Smooth muscle cell (in vitro differentiated cells): ENCODE measurements at regions not wholly inside any gene's neighbourhood (a gene's known extent, or its start where the extent isn't known, plus 50 kb on each side); places are given as distances from the start of the nearest gene placed in this dataset.
"Not testable (repeated sequence)": the region's sequence is repeated elsewhere in the genome, so short reads cannot be mapped to it uniquely, and the experiment has no call there.

Experiments used
- DNase-seq: peaks from one replicate; lab custom pipeline; 2025; ENCODE audit not compliant: unreplicated experiment; lab: John Stamatoyannopoulos, UW
- H2AFZ ChIP-seq: fragments of 200-600 bp; sonication (generic); 2 replicates; pipeline ENCODE4 v1.6.0; 2016; ENCODE audit warnings: antibody characterized with exemption, low read depth, mild to moderate bottlenecking
- H3F3A ChIP-seq: fragments of 200-600 bp; sonication (generic); 2 replicates; pipeline ENCODE4 v1.6.0; 2017; ENCODE audit warnings: antibody characterized with exemption, low read depth
- H3K27ac ChIP-seq: fragments of 200-600 bp; sonication (generic); 2 replicates; pipeline ENCODE4 v1.5.1; 2016; ENCODE audit warnings: low read depth, mild to moderate bottlenecking
- H3K27me3 ChIP-seq: fragments of 200-600 bp; sonication (generic); 2 replicates; pipeline ENCODE4 v1.6.1; 2016; ENCODE audit warnings: low read depth, mild to moderate bottlenecking
- H3K36me3 ChIP-seq: fragments of 200-600 bp; sonication (generic); 2 replicates; pipeline ENCODE4 v1.5.1; 2016; ENCODE audit warnings: low read depth
- H3K4me1 ChIP-seq: fragments of 200-600 bp; sonication (generic); 2 replicates; pipeline ENCODE4 v1.5.1; 2016; ENCODE audit warnings: low read depth
- H3K4me2 ChIP-seq: fragments of 200-600 bp; sonication (generic); 2 replicates; pipeline ENCODE4 v1.6.0; 2016; ENCODE audit warnings: mild to moderate bottlenecking
- H3K4me3 ChIP-seq: fragments of 200-600 bp; sonication (generic); 2 replicates; pipeline ENCODE4 v1.5.1; 2016; ENCODE audit warnings: mild to moderate bottlenecking
- H3K79me2 ChIP-seq: fragments of 200-600 bp; sonication (generic); 2 replicates; pipeline ENCODE4 v1.6.0; 2016; ENCODE audit warnings: low read depth, mild to moderate bottlenecking
- H3K9ac ChIP-seq: fragments of 200-600 bp; sonication (generic); 2 replicates; pipeline ENCODE4 v1.6.0; 2016; ENCODE audit warnings: low read depth
- H3K9me3 ChIP-seq: fragments of 200-600 bp; sonication (generic); replicated peaks from 2 replicates; pipeline ENCODE4 v1.5.1; 2016; ENCODE audit warnings: low read depth
- H4K20me1 ChIP-seq: fragments of 200-600 bp; sonication (generic); 2 replicates; pipeline ENCODE4 v1.6.0; 2016; ENCODE audit warnings: low read depth
- CTCF ChIP-seq: fragments of 200-600 bp; sonication (generic); IDR thresholded peaks from 2 replicates; pipeline ENCODE4 v1.5.1; 2017; ENCODE audit warnings: borderline replicate concordance, mild to moderate bottlenecking, antibody characterized with exemption; ENCODE audit not compliant: insufficient read depth, poor library complexity, severe bottlenecking
- WGBS: methylation state at CpG from one replicate; pipeline ENCODE4 v1.1.7; 2016; ENCODE audit warnings: low lambda C conversion rate; 5-methylcytosine and 5-hydroxymethylcytosine counted together

- DNase-seq = no peak
- 94% methylated on average over 8 of the region's 8 CpGs for WGBS
These were observed 159.4 kb upstream of the KBTBD8 start for GRCh38 chr3:66838704-66839103.

GRCh38 chr3:66839508-66839907, 158.6 kb upstream of the KBTBD8 start:
- no peaks in the 10 kb centered on the region for H3K9me3 ChIP-seq
- DNase-seq = no peak
- no peaks in the 10 kb centered on the region for H3K27me3 ChIP-seq
- no peak overlapping the region for H3K4me3 ChIP-seq
- 93% methylated on average over 6 of the region's 6 CpGs for WGBS
- no peak overlapping the region for H3K9ac ChIP-seq
- H3K36me3 ChIP-seq = no peaks in the 10 kb centered on the region
- H3K4me1 ChIP-seq = no peaks in the 10 kb centered on the region
- H2AFZ ChIP-seq = no peak overlapping the region
- TF ChIP-seq CTCF = no peak
- no peaks in the 10 kb centered on the region for H4K20me1 ChIP-seq
- H3F3A ChIP-seq = no peaks in the 10 kb centered on the region
- H3K27ac ChIP-seq = no peak overlapping the region
- H3K4me2 ChIP-seq = no peak overlapping the region
- H3K79me2 ChIP-seq = no peaks in the 10 kb centered on the region

More at GRCh38 chr3:66838704-66839103, 159.4 kb upstream of the KBTBD8 start:
- no peak overlapping the region for H3K4me2 ChIP-seq
- H3K27me3 ChIP-seq = no peaks in the 10 kb centered on the region
- no peak overlapping the region for H3K9ac ChIP-seq
- no peaks in the 10 kb centered on the region for H3K36me3 ChIP-seq
- H3K27ac ChIP-seq = no peak overlapping the region
- H3F3A ChIP-seq = no peaks in the 10 kb centered on the region
- H3K79me2 ChIP-seq = no peaks in the 10 kb centered on the region
- H3K4me1 ChIP-seq = no peaks in the 10 kb centered on the region
- H3K4me3 ChIP-seq = no peak overlapping the region
- no peaks in the 10 kb centered on the region for H4K20me1 ChIP-seq
- no peak overlapping the region for H2AFZ ChIP-seq
- H3K9me3 ChIP-seq = no peaks in the 10 kb centered on the region
- TF ChIP-seq CTCF = no peak

- not testable (repeated sequence) for H3K4me3 ChIP-seq
These were observed 155.2 kb upstream of the KBTBD8 start for GRCh38 chr3:66842761-66843464.

GRCh38 chr3:66851894-66852613, 146.1 kb upstream of the KBTBD8 start:
- no peak for TF ChIP-seq CTCF
- WGBS = 88% methylated on average over 5 of the region's 5 CpGs

More at GRCh38 chr3:66842761-66843464, 155.2 kb upstream of the KBTBD8 start:
- H3K79me2 ChIP-seq, H3K27me3 ChIP-seq, H4K20me1 ChIP-seq, H3K27ac ChIP-seq, H3K4me1 ChIP-seq, H2AFZ ChIP-seq, H3K9ac ChIP-seq, H3K9me3 ChIP-seq, DNase-seq, H3K4me2 ChIP-seq, H3F3A ChIP-seq, H3K36me3 ChIP-seq: not testable (repeated sequence)
- 81% methylated on average over 18 of the region's 18 CpGs for WGBS

More at GRCh38 chr3:66851894-66852613, 146.1 kb upstream of the KBTBD8 start:
- H3K9ac ChIP-seq = no peak overlapping the region
- no peak overlapping the region for H2AFZ ChIP-seq
- H3K4me3 ChIP-seq = no peak overlapping the region
- H3K27ac ChIP-seq = no peak overlapping the region
- no peaks in the 10 kb centered on the region for H3K79me2 ChIP-seq
- no peaks in the 10 kb centered on the region for H3K36me3 ChIP-seq
- H3K27me3 ChIP-seq = no peaks in the 10 kb centered on the region
- no peak for DNase-seq
- no peaks in the 10 kb centered on the region for H3K9me3 ChIP-seq
- H4K20me1 ChIP-seq = no peaks in the 10 kb centered on the region
- no peak overlapping the region for H3K4me2 ChIP-seq
- peaks cover 4% of the 10 kb centered on the region for H3K4me1 ChIP-seq
- H3F3A ChIP-seq = no peaks in the 10 kb centered on the region
